ENCODE measurements at regions not wholly inside any gene's neighbourhood (a gene's known extent, or its start where the extent isn't known, plus 50 kb on each side); places are given as distances from the start of the nearest gene placed in this dataset.

- Histone ChIP-seq H3K27me3 (replicated peaks; ENCODE audit: insufficient read depth) (no peaks in the 10 kb centered on the region), H3K36me3 (no peaks in the 10 kb centered on the region), H3K4me1 (ENCODE audit: control insufficient read depth in 1 of 2, low read depth in 2 of 2) (peaks cover 5 to 21% of the 10 kb centered on the region in 2 donors), H3K27ac (peak overlapping the region; percentile 27 to 39), H3K9me3 (no peaks in the 10 kb centered on the region), H3K4me3 (no peak overlapping the region)
- DNase-seq (ENCODE audit: low spot score) (no peak), ATAC-seq (ENCODE audit: insufficient number of reproducible peaks, low FRiP score, low read depth) (no peak)
- no peak for TF ChIP-seq CTCF (IDR thresholded peaks at IDR 0.05)
Measured at GRCh38 chr11:113602483-113602882, 103.6 kb downstream of the TMPRSS5 start.

DNA sequence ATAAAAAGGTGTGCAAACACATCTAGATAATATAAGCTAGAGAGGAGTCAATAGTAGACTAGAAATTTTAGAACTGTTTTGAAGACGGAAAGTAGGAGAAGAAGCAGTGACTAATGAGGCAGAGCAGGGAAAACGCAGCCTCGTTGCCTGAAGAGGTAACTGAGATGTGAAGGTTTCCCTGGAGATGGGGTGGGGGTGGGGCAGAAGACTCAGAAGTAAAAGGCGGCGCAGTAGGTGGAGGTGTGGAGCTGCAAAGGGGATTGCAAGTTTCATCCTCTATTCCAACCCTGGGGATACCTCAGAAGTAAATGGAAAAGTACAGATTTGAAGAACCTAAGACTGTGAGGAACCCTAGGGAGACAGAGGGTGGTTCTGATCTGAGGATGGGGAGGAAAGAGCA, 109.5 kb downstream of the TMPRSS5 start:
- no peak for TF ChIP-seq CTCF (IDR thresholded peaks at IDR 0.05)
- no peaks in the 10 kb centered on the region for H3K36me3 ChIP-seq
- H3K9me3 ChIP-seq = no peaks in the 10 kb centered on the region
- no peaks in the 10 kb centered on the region for H3K27me3 ChIP-seq (replicated peaks; ENCODE audit: insufficient read depth)
- H3K27ac ChIP-seq = no peak overlapping the region
- H3K4me1 ChIP-seq (ENCODE audit: control insufficient read depth in 1 of 2, low read depth in 2 of 2) = peaks cover 0 to 11% of the 10 kb centered on the region in 2 donors
- H3K4me3 ChIP-seq = no peak overlapping the region
- ATAC-seq (ENCODE audit: insufficient number of reproducible peaks, low FRiP score, low read depth) = no peak
- no peak for DNase-seq (ENCODE audit: low spot score)

- no peak for DNase-seq (ENCODE audit: low spot score)
- peaks cover 0 to 11% of the 10 kb centered on the region in 2 donors for H3K4me1 ChIP-seq (ENCODE audit: control insufficient read depth in 1 of 2, low read depth in 2 of 2)
- H3K4me3 ChIP-seq = no peak overlapping the region
- H3K27ac ChIP-seq = no peak overlapping the region
- H3K27me3 ChIP-seq (replicated peaks; ENCODE audit: insufficient read depth) = no peaks in the 10 kb centered on the region
- no peak for TF ChIP-seq CTCF (IDR thresholded peaks at IDR 0.05)
- no peaks in the 10 kb centered on the region for H3K36me3 ChIP-seq
- ATAC-seq (ENCODE audit: insufficient number of reproducible peaks, low FRiP score, low read depth) = no peak
- no peaks in the 10 kb centered on the region for H3K9me3 ChIP-seq
Measured at GRCh38 chr11:113595810-113596594, 110.1 kb downstream of the TMPRSS5 start.

DNA sequence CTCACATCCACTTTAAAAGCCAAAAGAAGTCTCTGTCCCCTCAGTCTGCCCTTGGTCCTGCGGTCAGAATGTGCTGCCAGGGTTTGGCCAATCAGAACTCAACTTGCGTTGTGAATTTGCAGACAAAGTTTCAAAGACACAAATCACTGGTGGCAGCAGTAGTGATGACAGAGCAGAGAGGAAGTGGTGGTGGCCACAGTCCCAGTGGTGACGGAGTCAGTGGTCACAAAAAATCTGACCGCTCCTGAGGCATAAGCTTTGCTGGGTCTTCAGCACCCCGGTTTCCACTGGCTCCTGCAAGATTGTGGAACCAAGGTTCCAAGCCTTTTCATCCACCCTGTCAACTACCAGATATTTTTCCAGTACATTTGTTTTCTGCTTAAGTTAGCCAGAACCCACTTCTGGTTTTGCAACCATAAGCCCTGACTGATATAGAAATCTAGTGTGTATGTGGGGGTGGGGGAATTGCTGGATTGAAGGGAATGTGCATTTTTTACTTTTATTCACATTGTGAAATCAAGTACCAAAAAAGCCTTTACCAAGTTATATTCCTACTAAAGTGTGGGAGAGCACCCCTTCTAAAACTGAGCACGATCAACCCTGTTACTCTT, 112.3 kb downstream of the TMPRSS5 start:
- Histone ChIP-seq H3K27me3 (replicated peaks; ENCODE audit: insufficient read depth) (no peaks in the 10 kb centered on the region), H3K9me3 (no peaks in the 10 kb centered on the region), H3K4me1 (ENCODE audit: control insufficient read depth in 1 of 2, low read depth in 2 of 2) (peaks cover 0 to 11% of the 10 kb centered on the region in 2 donors), H3K4me3 (peak overlapping the region; percentile 3), H3K36me3 (no peaks in the 10 kb centered on the region), H3K27ac (no peak overlapping the region)
- ATAC-seq (ENCODE audit: insufficient number of reproducible peaks, low FRiP score, low read depth) (peak; percentile 71), DNase-seq (ENCODE audit: low spot score) (no peak)
- no peak for TF ChIP-seq CTCF (IDR thresholded peaks at IDR 0.05)

DNA sequence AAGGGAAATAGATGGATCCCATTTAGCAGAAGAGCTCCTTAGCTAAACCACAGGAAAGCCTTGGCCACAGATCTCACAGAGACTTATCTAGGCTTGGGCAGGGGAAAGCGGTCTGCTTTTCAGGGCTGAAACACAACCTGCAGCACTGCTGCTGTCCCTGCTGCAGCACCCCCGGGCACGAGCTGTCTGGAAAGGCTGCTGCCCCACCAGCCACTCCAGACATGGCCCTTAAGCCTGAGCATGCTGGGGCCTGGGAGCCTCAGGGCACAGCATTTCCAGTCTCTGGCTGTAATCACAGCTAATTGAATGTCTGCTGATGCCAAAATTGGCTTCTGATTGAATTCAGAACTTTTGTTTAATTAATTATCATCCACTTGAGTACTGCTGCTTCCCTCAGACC, 115.0 kb downstream of the TMPRSS5 start:
- Histone ChIP-seq H3K4me1 (ENCODE audit: control insufficient read depth in 1 of 2, low read depth in 2 of 2) (peaks cover 0 to 11% of the 10 kb centered on the region in 2 donors), H3K9me3 (no peaks in the 10 kb centered on the region), H3K4me3 (no peak overlapping the region), H3K27ac (no peak overlapping the region), H3K27me3 (replicated peaks; ENCODE audit: insufficient read depth) (no peaks in the 10 kb centered on the region), H3K36me3 (no peaks in the 10 kb centered on the region)
- DNase-seq (ENCODE audit: low spot score) = no peak
- no peak for ATAC-seq (ENCODE audit: insufficient number of reproducible peaks, low FRiP score, low read depth)
- no peak for TF ChIP-seq CTCF (IDR thresholded peaks at IDR 0.05)
